Fibroblast of the conjunctiva (primary cell): ENCODE measurements at regions not wholly inside any gene's neighbourhood (a gene's known extent, or its start where the extent isn't known, plus 50 kb on each side); places are given as distances from the start of the nearest gene placed in this dataset.

Experiments
- DNase-seq: peaks from one replicate; pipeline ENCODE4 v3.0.0-alpha.2; 2010; ENCODE audit warnings: low read depth

DNA sequence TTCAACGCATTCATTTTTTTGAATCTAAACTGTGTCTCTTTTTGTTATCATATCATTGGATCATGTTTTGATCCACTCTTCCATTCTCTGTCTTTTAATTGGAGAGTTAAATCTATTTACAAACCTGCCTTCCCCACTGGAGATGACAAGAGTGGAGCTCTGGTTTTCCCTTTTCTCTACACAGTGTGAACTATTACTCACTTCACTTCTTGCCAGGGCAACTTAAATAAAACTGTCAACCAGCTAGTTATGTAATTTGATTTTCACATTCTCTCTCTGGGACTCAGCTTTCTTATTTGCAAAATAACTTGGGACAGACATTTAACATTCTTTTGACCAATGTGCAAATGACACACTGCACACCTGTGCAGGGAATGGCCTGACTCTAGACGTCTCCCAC, 230.8 kb upstream of the CST7 start:
- no peak for DNase-seq

- no peak for DNase-seq
Measured at GRCh38 chr20:24718696-24719095, 230.4 kb upstream of the CST7 start.

GRCh38 chr20:24720957-24721356, 228.1 kb upstream of the CST7 start:
- no peak for DNase-seq

DNA sequence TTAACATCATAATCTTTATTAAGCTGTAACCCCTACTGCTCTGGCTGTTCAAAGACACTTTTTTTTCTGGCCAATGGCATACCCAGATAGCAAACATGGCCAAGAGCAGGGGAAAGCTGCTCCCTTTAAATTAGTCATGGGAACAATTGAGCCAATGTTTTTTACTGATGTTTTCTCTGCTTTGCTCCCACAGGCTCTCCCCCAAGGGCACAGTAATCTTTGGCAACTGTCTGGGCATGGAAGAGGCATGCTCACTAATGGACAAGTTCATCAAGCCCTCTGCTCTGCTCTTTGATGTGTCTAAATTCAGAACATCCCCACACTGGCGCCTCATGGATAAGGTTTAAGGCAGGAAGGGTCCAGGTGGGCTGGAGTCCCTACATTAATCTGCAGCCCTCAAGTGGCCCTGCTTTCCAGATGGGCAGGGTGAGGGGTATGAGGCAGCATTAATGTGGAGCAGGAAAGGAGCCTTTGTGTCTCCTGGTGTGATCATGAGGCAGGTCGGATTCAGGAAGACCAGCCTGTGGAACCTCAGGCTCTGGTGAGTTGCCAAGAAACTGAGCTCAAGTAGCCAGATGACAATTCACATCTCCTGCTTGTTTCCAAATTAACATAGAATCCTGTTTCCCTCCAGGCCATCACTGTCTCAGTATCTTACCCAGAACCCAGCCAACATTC, 227.0 kb upstream of the CST7 start:
- DNase-seq, result no peak

DNA sequence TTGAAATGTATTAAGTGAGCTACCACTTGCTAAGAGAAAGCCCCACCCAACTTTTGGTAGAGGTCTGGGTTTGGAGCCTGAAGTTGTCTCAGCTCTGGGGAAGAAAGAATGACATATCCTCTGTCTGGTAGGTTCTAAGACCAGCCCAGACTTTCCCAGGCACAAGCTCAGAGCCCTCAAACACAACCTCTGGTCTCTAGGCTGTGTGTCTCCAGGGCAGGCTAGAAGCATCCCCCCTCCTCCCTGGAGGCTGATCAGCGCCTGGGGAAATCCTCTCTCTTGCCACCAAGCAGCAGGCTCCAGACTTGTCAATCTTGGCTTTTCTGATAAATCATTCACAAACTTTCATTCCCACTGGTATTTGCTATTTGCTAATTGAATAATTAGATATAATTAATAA, 226.5 kb upstream of the CST7 start:
- no peak for DNase-seq

DNA sequence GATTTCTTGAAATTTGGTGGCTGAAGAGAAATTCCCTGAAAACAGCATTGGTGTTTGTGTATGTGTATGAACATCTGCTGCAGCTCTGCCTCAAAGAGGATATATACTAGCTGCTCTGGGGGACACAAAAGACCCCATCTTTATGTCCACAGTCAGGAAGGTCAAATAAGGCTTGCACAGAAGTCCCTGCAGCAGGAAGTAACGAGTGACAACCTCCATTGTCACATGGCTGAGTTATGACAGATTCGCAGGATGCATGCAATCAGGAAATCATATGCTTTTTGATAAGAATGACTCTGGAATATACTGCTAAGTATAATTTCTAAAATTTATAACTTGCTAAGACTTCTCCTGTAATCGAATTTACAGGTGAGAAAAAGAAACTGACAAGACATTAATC, 225.9 kb upstream of the CST7 start:
- no peak for DNase-seq

- no peak for DNase-seq
Measured at GRCh38 chr20:24723647-24724352, 225.3 kb upstream of the CST7 start.

GRCh38 chr20:24724982-24725533, 224.0 kb upstream of the CST7 start:
- no peak for DNase-seq

DNA sequence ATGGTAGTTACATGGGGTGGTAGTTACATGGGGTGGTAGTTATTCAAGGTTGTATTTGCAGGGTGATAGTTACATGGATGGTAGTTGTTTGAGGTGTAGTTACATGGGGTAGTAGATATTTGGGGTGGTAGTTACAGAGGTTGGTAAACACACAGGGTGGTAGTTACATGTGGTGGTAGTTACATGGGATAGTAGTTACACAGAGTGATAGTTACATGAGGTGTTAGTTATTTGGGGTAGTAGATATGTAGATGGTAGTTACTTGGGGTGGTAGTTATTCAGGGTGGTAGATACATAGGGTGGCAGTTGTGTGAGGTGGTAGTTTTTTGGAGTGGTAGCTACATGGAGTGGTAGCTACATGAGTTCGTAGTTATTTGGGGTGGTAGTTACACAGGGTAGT, 221.3 kb upstream of the CST7 start:
- no peak for DNase-seq

DNA sequence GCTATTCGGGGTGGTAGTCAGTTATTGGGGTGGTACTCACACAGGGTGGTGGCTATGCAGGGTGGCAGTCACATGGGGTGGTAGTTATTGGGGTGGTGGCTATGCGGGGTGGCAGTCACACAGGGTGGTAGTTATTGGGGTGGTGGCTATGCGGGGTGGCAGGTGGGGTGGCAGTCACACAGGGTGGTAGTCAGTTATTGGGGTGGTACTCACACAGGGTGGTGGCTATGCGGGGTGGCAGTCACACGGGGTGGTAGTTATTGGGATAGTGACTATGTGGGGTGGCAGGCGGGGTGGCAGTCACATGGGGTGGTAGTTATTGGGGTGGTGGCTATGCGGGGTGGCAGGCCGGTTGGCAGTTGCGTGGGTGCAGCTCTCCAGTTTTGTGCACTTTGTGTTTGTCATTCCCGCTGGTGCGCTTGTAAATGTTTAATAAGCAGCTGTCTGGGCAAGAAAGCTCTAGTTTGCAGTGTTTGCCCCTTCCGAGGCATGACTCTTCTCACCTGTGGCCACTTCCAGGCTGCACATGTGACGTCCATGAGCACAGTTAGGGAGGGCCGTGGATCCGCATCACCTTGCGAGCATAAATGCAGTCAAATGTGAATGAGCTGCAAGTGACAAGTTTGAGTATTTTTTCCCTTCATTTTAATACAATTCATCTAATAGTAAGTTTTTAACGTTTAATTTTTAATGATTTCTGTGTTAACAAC, 219.0 kb upstream of the CST7 start:
- no peak for DNase-seq

GRCh38 chr20:24730750-24731149, 218.3 kb upstream of the CST7 start:
- no peak for DNase-seq

- DNase-seq, result no peak
Measured at GRCh38 chr20:24731312-24731711, 217.8 kb upstream of the CST7 start.

- DNase-seq, result no peak
Measured at GRCh38 chr20:24732076-24732475, 217.0 kb upstream of the CST7 start.

GRCh38 chr20:24732599-24732998, 216.5 kb upstream of the CST7 start:
- DNase-seq, result no peak

- no peak for DNase-seq
Measured at GRCh38 chr20:24733416-24733815, 215.7 kb upstream of the CST7 start.

DNA sequence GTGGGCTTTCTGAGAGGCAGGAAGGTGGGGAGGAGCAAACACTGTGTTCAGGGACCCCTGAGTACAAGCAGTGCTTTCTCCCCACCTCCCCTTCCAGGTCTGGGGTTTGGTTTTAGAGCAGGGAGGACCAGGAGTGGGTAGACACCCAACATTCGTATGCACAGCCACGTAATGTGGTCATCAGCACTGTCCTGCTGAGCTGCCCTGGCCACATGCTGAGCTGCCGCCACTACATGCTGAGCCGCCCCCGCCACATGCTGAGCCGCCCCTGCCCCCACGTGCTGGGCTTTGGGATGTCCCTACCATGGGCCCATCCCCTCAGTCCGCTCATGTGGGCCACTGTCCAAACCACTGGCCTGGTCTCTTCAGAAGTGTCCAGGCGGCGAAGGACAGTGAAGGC, 214.9 kb upstream of the CST7 start:
- no peak for DNase-seq

- DNase-seq, result no peak
Measured at GRCh38 chr20:24735263-24735662, 213.8 kb upstream of the CST7 start.

- no peak for DNase-seq
Measured at GRCh38 chr20:24736131-24736843, 212.8 kb upstream of the CST7 start.

DNA sequence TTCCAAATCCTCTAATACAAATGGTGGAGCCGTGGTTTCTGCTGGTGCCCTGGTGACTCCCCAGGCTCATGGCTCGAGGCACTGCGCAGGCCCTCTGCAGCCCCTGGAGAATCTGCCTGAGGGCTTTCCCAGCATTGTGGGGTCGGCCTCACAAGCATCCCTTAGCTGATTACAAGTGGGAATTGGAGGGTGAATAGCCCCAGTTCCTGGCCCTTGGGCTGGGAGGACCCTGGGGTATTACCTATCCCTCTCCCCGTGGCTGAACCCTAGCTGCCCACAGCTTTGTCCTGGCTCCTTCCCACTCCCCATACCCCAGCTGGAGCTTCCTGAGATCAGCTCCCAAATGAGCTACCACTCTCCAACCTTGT, 212.2 kb upstream of the CST7 start:
- DNase-seq, result no peak

DNA sequence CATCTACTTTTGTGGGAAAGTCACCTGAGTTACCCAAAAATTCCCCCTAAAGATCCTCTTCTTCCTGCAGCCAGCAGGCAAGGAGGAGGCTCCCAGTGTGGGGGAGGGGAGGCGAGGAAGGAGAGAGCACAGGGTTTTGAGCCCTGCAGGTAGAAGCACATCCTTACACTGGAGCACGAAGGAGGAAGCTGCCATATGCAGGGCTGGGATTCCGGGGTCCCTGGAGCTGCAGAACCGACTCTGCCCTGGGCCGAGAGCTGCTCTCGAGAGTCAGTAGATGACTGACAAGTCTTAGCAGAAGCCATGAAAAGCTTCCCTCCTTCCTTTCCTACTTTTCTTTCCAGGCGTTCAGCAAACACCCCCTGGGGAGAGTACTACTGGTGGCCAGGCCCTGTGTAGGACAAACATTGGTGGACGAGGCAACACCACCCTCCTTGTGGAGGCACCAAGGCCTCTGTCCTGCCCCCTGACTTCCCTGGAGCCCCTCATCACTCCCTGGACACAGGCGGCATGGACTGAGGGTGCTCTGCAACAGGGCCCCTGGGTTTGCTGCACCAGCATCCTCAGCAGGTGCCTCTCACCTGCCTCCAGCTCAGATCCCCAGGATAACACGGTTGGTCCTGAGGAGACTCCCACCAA, 211.7 kb upstream of the CST7 start:
- no peak for DNase-seq

DNA sequence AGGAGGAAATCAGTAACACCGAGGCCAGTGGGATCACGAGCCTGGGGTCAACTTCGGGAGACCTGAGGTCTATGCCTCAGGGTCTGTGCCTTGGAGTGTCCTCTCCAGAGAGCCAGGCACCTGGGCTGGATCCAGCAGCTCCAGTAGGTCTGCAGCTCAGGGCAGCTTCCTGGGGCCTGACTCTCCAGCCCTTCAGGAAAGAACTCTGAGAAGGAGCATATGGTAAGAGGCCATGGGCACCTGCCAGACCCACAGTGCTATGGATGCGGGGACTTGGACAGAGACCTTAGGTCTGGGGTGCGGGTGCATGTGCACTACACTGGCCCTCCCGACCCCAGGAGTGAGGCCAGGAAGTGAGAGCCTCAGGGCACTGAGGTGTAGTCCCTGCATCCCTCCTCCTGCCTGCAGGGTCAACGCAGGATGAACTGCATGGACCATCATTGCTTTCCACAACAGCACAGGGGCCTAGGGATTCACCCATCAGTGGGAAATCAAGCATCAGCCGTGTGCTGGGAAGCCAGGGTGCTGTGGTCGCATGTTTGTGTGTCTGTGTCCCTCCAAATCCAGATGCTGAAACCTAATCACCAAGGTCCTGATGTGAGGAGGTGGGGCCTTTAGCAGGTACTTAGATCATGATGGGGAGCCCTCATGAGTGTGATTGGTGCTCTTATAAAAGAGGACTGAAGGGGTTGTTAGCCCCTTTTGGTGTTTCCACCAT, 210.9 kb upstream of the CST7 start:
- DNase-seq, result no peak
